Lower leg skin (tissue), 4 donors: ENCODE measurements at regions not wholly inside any gene's neighbourhood (a gene's known extent, or its start where the extent isn't known, plus 50 kb on each side); places are given as distances from the start of the nearest gene placed in this dataset.
A peak's percentile ranks its signal among the peaks of the same experiment; 100 is the strongest.
"Not testable (repeated sequence)": the region's sequence is repeated elsewhere in the genome, so short reads cannot be mapped to it uniquely, and the experiment has no call there.

Source experiments
- DNase-seq, 2 donors: peaks; one replicate each; pipeline ENCODE4 v3.0.0-alpha.2; 2019; ENCODE audit warnings: low spot score in 2 of 2
- H3K4me3 ChIP-seq: fragments of 200-600 bp; sonication (generic); 2 replicates; pipeline ENCODE4 v1.5.1; 2017; ENCODE audit warnings: mild to moderate bottlenecking, low read depth; ENCODE audit not compliant: poor library complexity, severe bottlenecking
- POLR2A ChIP-seq, 2 donors: fragments of 450-650 bp; IDR thresholded peaks; one replicate each; pipeline ENCODE4 v1.6.1; 2016 to 2017; ENCODE audit warnings: antibody characterized with exemption in 2 of 2, mild to moderate bottlenecking in 1 of 2, moderate library complexity in 1 of 2
- WGBS, 2 donors: methylation state at CpG; one replicate each; pipeline ENCODE4 v1.1.5; 2018; 5-methylcytosine and 5-hydroxymethylcytosine counted together
- intact Hi-C: fragments of 100-400 bp; cut with DNase I; formaldehyde crosslinking; loops from one replicate; pipeline ENCODE4 v1.15.0; 2023; ENCODE audit warnings: low total_unique reads
- TF ChIP-seq, protein P1 (sequence below), 3 donors: fragments of 450-650 bp; IDR thresholded peaks; one replicate each; pipeline ENCODE4 v1.5.1; 2016; ENCODE audit warnings: antibody characterized with exemption in 3 of 3, mild to moderate bottlenecking in 3 of 3, moderate library complexity in 2 of 3

DNA sequence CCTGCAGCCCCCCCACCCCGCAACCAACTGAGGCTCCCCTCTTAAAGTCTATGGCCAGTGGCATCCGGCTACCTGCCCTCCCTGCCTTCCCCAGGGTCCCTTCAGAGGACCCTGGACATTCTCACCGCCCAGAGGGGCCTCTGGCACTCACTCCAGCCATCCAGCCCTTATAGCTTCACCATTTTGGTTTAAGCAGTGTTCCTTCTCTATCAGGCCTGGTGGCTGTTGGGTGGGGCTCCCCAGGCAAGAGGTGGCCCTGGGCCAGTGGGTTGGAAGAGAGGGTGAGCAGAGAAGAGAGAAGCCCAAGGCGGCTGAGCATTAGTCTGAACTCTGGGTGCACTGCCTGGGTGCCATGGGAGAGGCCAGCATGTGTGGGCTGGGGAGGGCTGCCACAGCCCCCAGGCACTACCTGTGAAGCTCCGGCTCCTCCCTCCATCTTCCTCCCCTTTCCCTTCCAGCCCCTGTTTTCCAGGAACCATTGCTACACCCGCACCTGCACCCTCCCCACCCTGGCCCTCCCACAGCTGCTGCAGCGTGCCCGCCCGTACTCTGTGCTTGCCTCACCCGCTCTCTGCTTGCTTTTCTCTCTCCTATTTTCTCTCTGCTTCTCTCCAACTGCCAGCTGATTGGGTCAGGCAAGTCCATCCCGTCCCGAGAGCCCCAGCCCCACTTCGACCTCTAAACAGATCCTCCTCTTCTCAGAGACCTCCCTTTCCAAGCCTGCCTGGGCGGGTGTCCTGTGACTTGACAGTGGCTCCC lies 168.2 kb downstream of the TBC1D2B start:
- intact Hi-C loops = no loop called here
- WGBS, 2 donors = 60 to 65% methylated on average over 14 of the region's 14 CpGs
- H3K4me3 ChIP-seq = no peak overlapping the region
- peak in 1 of 2 donors; percentile 83 for DNase-seq
- no peak for TF ChIP-seq POLR2A (IDR thresholded peaks at IDR 0.05)

DNA sequence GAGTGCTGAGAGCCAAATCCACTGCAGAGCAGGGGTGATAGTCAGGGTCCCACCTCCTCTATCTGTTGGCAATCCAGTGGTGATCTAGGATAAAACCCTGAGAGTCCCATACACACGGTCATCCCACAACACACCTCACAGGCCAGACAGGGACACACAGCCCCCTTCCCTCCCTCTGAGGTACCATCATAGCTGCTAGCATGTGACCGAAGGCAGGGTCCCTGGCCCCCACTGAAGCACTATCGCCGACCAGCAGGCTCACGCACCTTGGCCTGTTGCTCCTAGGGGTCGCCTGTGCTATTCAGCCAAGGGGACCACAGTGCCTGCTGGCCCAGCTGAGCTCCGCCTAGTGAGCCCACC lies 168.8 kb downstream of the TBC1D2B start:
- WGBS, 2 donors = 82 to 90% methylated on average over 7 of the region's 7 CpGs
- DNase-seq, intact Hi-C loops, H3K4me3 ChIP-seq: not testable (repeated sequence)

DNA sequence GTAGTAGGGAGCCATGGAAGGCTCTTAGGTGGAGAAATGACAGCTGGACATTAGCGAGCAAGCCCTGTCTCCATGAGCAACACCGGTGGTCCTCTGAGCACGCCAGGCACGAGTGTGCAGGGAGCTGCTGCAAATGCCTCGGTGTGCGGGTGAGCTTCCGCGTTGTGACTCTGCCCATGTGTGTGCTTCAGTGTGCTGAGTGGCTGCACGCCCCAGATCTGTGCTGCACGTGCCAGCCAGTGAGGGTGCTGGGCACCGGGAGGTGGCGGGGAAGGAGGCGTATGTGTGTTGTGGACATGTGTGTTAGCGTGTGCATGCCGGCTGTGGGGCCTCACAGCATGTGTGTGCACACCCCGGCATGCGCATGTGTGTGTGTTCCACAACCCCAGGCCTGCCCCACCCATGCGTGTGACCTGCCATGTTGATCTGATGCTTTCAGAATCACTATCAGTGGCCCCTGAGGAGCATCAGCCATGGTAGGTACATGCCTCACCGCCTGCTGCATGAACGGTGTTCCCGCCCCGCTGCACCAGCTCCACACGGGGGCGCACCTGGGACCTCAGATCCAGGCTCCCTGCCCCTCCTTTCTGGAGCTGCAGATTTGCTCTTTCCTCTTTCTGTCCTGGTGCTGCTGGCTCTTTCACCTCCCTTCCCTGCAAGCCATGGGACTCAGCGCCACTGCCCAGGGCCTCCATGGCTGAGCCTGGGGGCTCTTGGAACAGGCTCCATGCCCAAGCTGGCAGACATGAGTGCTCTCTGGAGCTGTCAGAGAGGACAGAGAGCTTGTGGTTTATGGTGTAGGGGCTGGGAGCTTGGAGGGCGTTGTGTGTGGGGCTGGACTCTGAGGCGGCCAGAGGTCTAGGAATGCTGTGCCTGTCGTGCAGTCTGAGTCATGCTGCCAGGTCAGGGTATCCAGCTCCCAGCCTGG lies 169.4 kb downstream of the TBC1D2B start:
- no peak overlapping the region for H3K4me3 ChIP-seq
- DNase-seq = peak in 1 of 2 donors; percentile 84
- 37 to 42% methylated on average over 24 to 28 of the region's 28 CpGs for WGBS, 2 donors

DNA sequence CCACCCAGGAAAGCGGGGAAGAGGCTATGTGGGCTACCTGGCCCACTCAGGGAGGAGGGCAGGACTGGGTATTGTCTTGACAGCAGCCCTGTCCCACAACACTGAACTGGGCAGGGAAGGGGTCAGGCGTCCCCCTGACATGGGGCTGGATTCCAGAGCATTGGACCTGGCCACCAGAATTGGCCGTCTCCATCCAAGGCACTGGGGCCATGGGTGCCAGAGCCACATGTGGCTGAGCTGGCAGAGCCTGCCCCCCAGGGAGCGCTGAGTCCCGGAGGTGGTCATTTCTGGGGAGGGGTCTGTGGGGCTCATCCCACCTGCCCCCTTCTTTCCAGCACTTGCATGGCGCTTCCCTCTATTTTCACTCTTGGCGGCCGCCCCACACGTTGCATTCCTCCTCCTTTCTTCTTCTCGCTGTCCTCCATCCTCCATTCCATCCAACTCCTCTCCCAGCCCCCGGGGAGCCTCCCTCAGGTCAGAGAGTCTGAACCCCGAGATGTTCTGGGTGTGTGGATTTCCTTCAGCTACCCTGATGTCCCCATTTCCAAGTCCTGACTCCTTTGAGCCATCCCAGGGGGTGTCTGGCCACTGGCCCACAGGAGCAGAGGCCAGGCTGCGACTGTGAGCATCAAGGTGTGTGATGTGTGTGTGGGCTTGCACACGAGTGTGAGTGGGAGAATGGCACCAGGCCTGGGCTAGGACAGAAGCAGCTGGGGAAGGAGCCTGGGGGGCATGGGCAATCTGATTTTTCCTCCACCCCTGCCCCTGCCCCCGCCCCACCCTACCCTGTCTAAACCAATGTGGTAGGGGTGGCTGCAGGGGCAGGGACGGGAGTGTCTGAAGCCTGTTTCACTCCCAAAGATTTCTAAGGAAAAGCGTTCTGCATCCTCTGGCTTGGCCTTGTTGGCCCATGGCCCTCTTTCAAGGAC lies 171.2 kb downstream of the TBC1D2B start:
- intact Hi-C loops, H3K4me3 ChIP-seq: not testable (repeated sequence)
- 81 to 89% methylated on average over 15 to 17 of the region's 17 CpGs for WGBS, 2 donors
- DNase-seq = peak in 1 of 2 donors; percentile 71

More for the DNA sequence above, 169.4 kb downstream of the TBC1D2B start:
- TF ChIP-seq POLR2A (IDR thresholded peaks at IDR 0.05) = no peak
- TF ChIP-seq, protein P1, sequence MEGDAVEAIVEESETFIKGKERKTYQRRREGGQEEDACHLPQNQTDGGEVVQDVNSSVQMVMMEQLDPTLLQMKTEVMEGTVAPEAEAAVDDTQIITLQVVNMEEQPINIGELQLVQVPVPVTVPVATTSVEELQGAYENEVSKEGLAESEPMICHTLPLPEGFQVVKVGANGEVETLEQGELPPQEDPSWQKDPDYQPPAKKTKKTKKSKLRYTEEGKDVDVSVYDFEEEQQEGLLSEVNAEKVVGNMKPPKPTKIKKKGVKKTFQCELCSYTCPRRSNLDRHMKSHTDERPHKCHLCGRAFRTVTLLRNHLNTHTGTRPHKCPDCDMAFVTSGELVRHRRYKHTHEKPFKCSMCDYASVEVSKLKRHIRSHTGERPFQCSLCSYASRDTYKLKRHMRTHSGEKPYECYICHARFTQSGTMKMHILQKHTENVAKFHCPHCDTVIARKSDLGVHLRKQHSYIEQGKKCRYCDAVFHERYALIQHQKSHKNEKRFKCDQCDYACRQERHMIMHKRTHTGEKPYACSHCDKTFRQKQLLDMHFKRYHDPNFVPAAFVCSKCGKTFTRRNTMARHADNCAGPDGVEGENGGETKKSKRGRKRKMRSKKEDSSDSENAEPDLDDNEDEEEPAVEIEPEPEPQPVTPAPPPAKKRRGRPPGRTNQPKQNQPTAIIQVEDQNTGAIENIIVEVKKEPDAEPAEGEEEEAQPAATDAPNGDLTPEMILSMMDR (IDR thresholded peaks at IDR 0.05) = no peak
- intact Hi-C loops = no loop called here

DNA sequence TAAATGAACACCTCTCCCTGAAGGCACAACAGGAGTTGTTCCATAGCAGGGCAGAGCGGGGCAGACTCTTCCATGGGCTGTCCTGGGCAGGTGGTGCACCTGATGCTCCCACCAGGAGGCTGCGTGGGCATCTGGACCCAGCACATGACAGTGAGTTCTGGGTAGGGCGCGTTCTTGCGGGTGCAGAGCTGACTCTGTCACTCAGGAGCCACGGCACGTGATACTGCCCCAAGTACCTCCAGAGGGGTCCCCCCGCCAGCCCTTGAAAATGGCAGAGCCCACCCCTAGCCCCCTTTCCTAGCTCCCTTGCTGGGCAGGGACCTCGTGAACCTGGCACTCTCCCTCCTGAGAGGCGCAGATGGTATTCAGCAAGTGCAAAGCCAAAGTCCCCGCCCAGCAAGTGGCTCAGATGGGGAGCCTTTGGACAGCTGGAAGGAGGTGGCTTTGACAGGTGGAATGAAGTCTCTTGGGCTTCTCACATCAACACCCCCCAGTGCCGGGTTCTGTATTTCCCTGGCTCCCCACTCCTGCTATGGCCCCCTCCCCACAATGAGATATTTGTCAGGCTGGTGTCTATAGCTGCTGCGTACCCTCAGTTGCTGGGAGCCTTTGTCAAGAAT lies 172.1 kb downstream of the TBC1D2B start:
- H3K4me3 ChIP-seq = no peak overlapping the region
- TF ChIP-seq, protein P1 (IDR thresholded peaks at IDR 0.05) = no peak
- TF ChIP-seq POLR2A (IDR thresholded peaks at IDR 0.05) = no peak
- 79 to 87% methylated on average over 11 to 13 of the region's 13 CpGs for WGBS, 2 donors
- peak in 1 of 2 donors; percentile 84 for DNase-seq
- intact Hi-C loops = no loop called here

DNA sequence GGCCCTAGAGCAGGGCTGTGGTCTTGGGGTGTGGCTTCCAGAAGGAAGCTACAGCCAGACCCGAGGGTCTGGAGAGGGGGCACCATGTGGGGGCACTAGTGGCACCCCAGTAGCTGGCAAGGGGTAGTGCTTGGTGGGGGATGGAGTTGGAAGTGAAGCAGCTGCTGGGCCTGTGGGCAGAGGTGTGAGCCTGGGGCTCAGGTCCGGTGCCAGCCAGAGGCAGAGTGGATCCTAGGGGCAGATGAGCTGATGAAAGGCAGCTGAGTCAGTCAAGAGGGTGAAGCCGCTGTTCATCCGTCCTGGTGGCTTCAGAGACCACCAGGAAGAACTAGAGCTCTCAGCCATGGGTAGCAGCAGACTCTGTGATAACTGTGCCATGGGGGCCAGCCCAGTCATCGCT lies 172.6 kb downstream of the TBC1D2B start:
- intact Hi-C loops = no loop called here
- no peak overlapping the region for H3K4me3 ChIP-seq
- 69 to 82% methylated on average over 4 to 5 of the region's 5 CpGs for WGBS, 2 donors
- TF ChIP-seq, protein P1 (IDR thresholded peaks at IDR 0.05) = no peak
- TF ChIP-seq POLR2A (IDR thresholded peaks at IDR 0.05) = no peak
- no peak for DNase-seq
